ENCODE measurements at regions not wholly inside any gene's neighbourhood (a gene's known extent, or its start where the extent isn't known, plus 50 kb on each side); places are given as distances from the start of the nearest gene placed in this dataset.

GRCh38 chr6:4577406-4577805 is 198.8 kb upstream of the CDYL start:
- H3K36me3 ChIP-seq (ENCODE audit: insufficient read depth, low read length) = no peaks in the 10 kb centered on the region
- H3K4me1 ChIP-seq (ENCODE audit: insufficient read depth, low read length, severe bottlenecking) = no peaks in the 10 kb centered on the region
- H3K4me3 ChIP-seq (ENCODE audit: low read depth, low read length, poor library complexity, severe bottlenecking) = no peak overlapping the region
- no peaks in the 10 kb centered on the region for H3K79me2 ChIP-seq (ENCODE audit: insufficient read depth, low read length)
- no peak overlapping the region for H3K4me2 ChIP-seq (ENCODE audit: low read length)
- H3K27me3 ChIP-seq (ENCODE audit: insufficient read depth, low read length) = no peaks in the 10 kb centered on the region
- TF ChIP-seq EZH2 (IDR thresholded peaks at IDR 0.05; ENCODE audit: borderline replicate concordance, low read length) (no peak), CTCF (IDR thresholded peaks at IDR 0.05; ENCODE audit: low read length) (no peak)
- H3K9me2 ChIP-seq (ENCODE audit: low read depth, low read length) = no peaks in the 10 kb centered on the region
- no peaks in the 10 kb centered on the region for H3F3A ChIP-seq (ENCODE audit: insufficient read depth, low read length)
- no peaks in the 10 kb centered on the region for H4K20me1 ChIP-seq (ENCODE audit: insufficient read depth, low read length)
- H3K9me3 ChIP-seq (ENCODE audit: low read length) = no peaks in the 10 kb centered on the region
- no peak overlapping the region for H3K27ac ChIP-seq (ENCODE audit: low read depth, low read length, poor library complexity, severe bottlenecking)
- no peak overlapping the region for H2AFZ ChIP-seq (ENCODE audit: low read length)
- H3K9ac ChIP-seq (ENCODE audit: low read length) = no peak overlapping the region

- no peak overlapping the region for H3K4me3 ChIP-seq (ENCODE audit: low read depth, low read length, poor library complexity, severe bottlenecking)
- H3K9me2 ChIP-seq (ENCODE audit: low read depth, low read length) = no peaks in the 10 kb centered on the region
- H3K4me1 ChIP-seq (ENCODE audit: insufficient read depth, low read length, severe bottlenecking) = no peaks in the 10 kb centered on the region
- no peaks in the 10 kb centered on the region for H3F3A ChIP-seq (ENCODE audit: insufficient read depth, low read length)
- no peaks in the 10 kb centered on the region for H3K79me2 ChIP-seq (ENCODE audit: insufficient read depth, low read length)
- H3K27ac ChIP-seq (ENCODE audit: low read depth, low read length, poor library complexity, severe bottlenecking) = no peak overlapping the region
- H4K20me1 ChIP-seq (ENCODE audit: insufficient read depth, low read length) = no peaks in the 10 kb centered on the region
- H3K4me2 ChIP-seq (ENCODE audit: low read length) = no peak overlapping the region
- no peak overlapping the region for H2AFZ ChIP-seq (ENCODE audit: low read length)
- no peaks in the 10 kb centered on the region for H3K27me3 ChIP-seq (ENCODE audit: insufficient read depth, low read length)
- TF ChIP-seq CTCF (IDR thresholded peaks at IDR 0.05; ENCODE audit: low read length) (no peak), EZH2 (IDR thresholded peaks at IDR 0.05; ENCODE audit: borderline replicate concordance, low read length) (no peak)
- no peaks in the 10 kb centered on the region for H3K36me3 ChIP-seq (ENCODE audit: insufficient read depth, low read length)
- H3K9me3 ChIP-seq (ENCODE audit: low read length) = peaks cover 3% of the 10 kb centered on the region; the same call in 1 of the 2 replicates
- no peak overlapping the region for H3K9ac ChIP-seq (ENCODE audit: low read length)
These were observed 200.5 kb upstream of the CDYL start for GRCh38 chr6:4575714-4576113.

GRCh38 chr6:4574007-4574406 is 202.2 kb upstream of the CDYL start:
- H3K36me3 ChIP-seq (ENCODE audit: insufficient read depth, low read length) = no peaks in the 10 kb centered on the region

More at GRCh38 chr6:4574007-4574406, 202.2 kb upstream of the CDYL start:
- Histone ChIP-seq H2AFZ (ENCODE audit: low read length) (no peak overlapping the region), H4K20me1 (ENCODE audit: insufficient read depth, low read length) (no peaks in the 10 kb centered on the region), H3K4me1 (ENCODE audit: insufficient read depth, low read length, severe bottlenecking) (no peaks in the 10 kb centered on the region), H3F3A (ENCODE audit: insufficient read depth, low read length) (no peaks in the 10 kb centered on the region), H3K4me3 (ENCODE audit: low read depth, low read length, poor library complexity, severe bottlenecking) (no peak overlapping the region), H3K9ac (ENCODE audit: low read length) (no peak overlapping the region), H3K9me2 (ENCODE audit: low read depth, low read length) (no peaks in the 10 kb centered on the region), H3K27ac (ENCODE audit: low read depth, low read length, poor library complexity, severe bottlenecking) (no peak overlapping the region), H3K4me2 (ENCODE audit: low read length) (no peak overlapping the region), H3K9me3 (ENCODE audit: low read length) (peaks cover 3% of the 10 kb centered on the region; the same call in 1 of the 2 replicates), H3K27me3 (ENCODE audit: insufficient read depth, low read length) (no peaks in the 10 kb centered on the region), H3K79me2 (ENCODE audit: insufficient read depth, low read length) (no peaks in the 10 kb centered on the region)
- TF ChIP-seq EZH2 (IDR thresholded peaks at IDR 0.05; ENCODE audit: borderline replicate concordance, low read length) = no peak
- no peak for TF ChIP-seq CTCF (IDR thresholded peaks at IDR 0.05; ENCODE audit: low read length)

Data from OCI-LY1 (cell line).